Activated naive CD4-positive, alpha-beta T cell treated with anti-CD3 and anti-CD28 coated beads, Interleukin-2, amount 50 U/mL, for 24 hours (primary cell): ENCODE measurements at regions not wholly inside any gene's neighbourhood (a gene's known extent, or its start where the extent isn't known, plus 50 kb on each side); places are given as distances from the start of the nearest gene placed in this dataset.

ENCODE experiments used
- H3K27ac Mint-ChIP-seq: one replicate; pipeline ENCODE4 v1.8.0; 2021; ENCODE audit warnings: mild to moderate bottlenecking, mixed read lengths
- H3K27me3 Mint-ChIP-seq: one replicate; pipeline ENCODE4 v1.8.0; 2021; ENCODE audit warnings: mixed read lengths
- H3K36me3 Mint-ChIP-seq: one replicate; pipeline ENCODE4 v1.8.0; 2021; ENCODE audit warnings: mixed read lengths
- H3K4me1 Mint-ChIP-seq: one replicate; pipeline ENCODE4 v1.8.0; 2021; ENCODE audit warnings: mixed read lengths
- H3K4me3 Mint-ChIP-seq: one replicate; pipeline ENCODE4 v1.8.0; 2021; ENCODE audit warnings: mild to moderate bottlenecking, mixed read lengths
- H3K9me3 Mint-ChIP-seq: one replicate; pipeline ENCODE4 v1.8.0; 2021; ENCODE audit warnings: mixed read lengths

- H3K4me3 Mint-ChIP-seq: no peak overlapping the region
- H3K9me3 Mint-ChIP-seq: no peaks in the 10 kb centered on the region
- no peak overlapping the region for H3K27ac Mint-ChIP-seq
- no peaks in the 10 kb centered on the region for H3K36me3 Mint-ChIP-seq
- H3K4me1 Mint-ChIP-seq: peaks cover 14% of the 10 kb centered on the region
- no peaks in the 10 kb centered on the region for H3K27me3 Mint-ChIP-seq
Observed at GRCh38 chr10:6916601-6917000, 336.5 kb upstream of the PRKCQ start.

- Mint-ChIP-seq H3K27me3 (no peaks in the 10 kb centered on the region), H3K9me3 (no peaks in the 10 kb centered on the region), H3K4me1 (peaks cover 11% of the 10 kb centered on the region), H3K36me3 (no peaks in the 10 kb centered on the region), H3K27ac (no peak overlapping the region), H3K4me3 (no peak overlapping the region)
Observed at GRCh38 chr10:6915307-6915706, 335.2 kb upstream of the PRKCQ start.

GRCh38 chr10:6912929-6913328, 332.9 kb upstream of the PRKCQ start:
- H3K9me3 Mint-ChIP-seq: peaks cover 6% of the 10 kb centered on the region
- no peaks in the 10 kb centered on the region for H3K27me3 Mint-ChIP-seq
- H3K4me1 Mint-ChIP-seq: no peaks in the 10 kb centered on the region
- H3K4me3 Mint-ChIP-seq: no peak overlapping the region
- peaks cover under 1% of the 10 kb centered on the region for H3K36me3 Mint-ChIP-seq
- no peak overlapping the region for H3K27ac Mint-ChIP-seq

- no peaks in the 10 kb centered on the region for H3K27me3 Mint-ChIP-seq
- H3K27ac Mint-ChIP-seq: no peak overlapping the region
- H3K36me3 Mint-ChIP-seq: peaks cover 2% of the 10 kb centered on the region
- peaks cover 6% of the 10 kb centered on the region for H3K9me3 Mint-ChIP-seq
- no peaks in the 10 kb centered on the region for H3K4me1 Mint-ChIP-seq
- H3K4me3 Mint-ChIP-seq: no peak overlapping the region
Observed at GRCh38 chr10:6912424-6912823, 332.3 kb upstream of the PRKCQ start.

- no peaks in the 10 kb centered on the region for H3K27me3 Mint-ChIP-seq
Observed at GRCh38 chr10:6912021-6912420, 331.9 kb upstream of the PRKCQ start.

GRCh38 chr10:6909905-6910560, 330.0 kb upstream of the PRKCQ start:
- Mint-ChIP-seq H3K27ac (no peak overlapping the region), H3K27me3 (no peaks in the 10 kb centered on the region), H3K4me3 (no peak overlapping the region), H3K36me3 (peaks cover 2% of the 10 kb centered on the region), H3K4me1 (no peaks in the 10 kb centered on the region), H3K9me3 (peaks cover 6% of the 10 kb centered on the region)

More at GRCh38 chr10:6912021-6912420, 331.9 kb upstream of the PRKCQ start:
- Mint-ChIP-seq H3K27ac (no peak overlapping the region), H3K36me3 (peaks cover 2% of the 10 kb centered on the region), H3K9me3 (peaks cover 6% of the 10 kb centered on the region), H3K4me3 (no peak overlapping the region), H3K4me1 (no peaks in the 10 kb centered on the region)

GRCh38 chr10:6907877-6908530, 327.9 kb upstream of the PRKCQ start:
- Mint-ChIP-seq H3K27me3 (peaks cover 2% of the 10 kb centered on the region), H3K27ac (no peak overlapping the region), H3K4me1 (no peaks in the 10 kb centered on the region), H3K36me3 (peaks cover 2% of the 10 kb centered on the region), H3K9me3 (peaks cover 16% of the 10 kb centered on the region), H3K4me3 (no peak overlapping the region)

GRCh38 chr10:6894405-6894804, 314.3 kb upstream of the PRKCQ start:
- H3K27ac Mint-ChIP-seq: no peak overlapping the region
- H3K4me1 Mint-ChIP-seq: no peaks in the 10 kb centered on the region
- H3K4me3 Mint-ChIP-seq: no peak overlapping the region
- no peaks in the 10 kb centered on the region for H3K36me3 Mint-ChIP-seq
- no peaks in the 10 kb centered on the region for H3K27me3 Mint-ChIP-seq
- no peaks in the 10 kb centered on the region for H3K9me3 Mint-ChIP-seq

GRCh38 chr10:6892864-6893263, 312.8 kb upstream of the PRKCQ start:
- Mint-ChIP-seq H3K36me3 (no peaks in the 10 kb centered on the region), H3K27me3 (no peaks in the 10 kb centered on the region), H3K4me1 (no peaks in the 10 kb centered on the region), H3K9me3 (no peaks in the 10 kb centered on the region), H3K27ac (no peak overlapping the region), H3K4me3 (no peak overlapping the region)

- Mint-ChIP-seq H3K27me3 (no peaks in the 10 kb centered on the region), H3K27ac (no peak overlapping the region), H3K4me3 (no peak overlapping the region), H3K9me3 (no peaks in the 10 kb centered on the region), H3K4me1 (no peaks in the 10 kb centered on the region), H3K36me3 (no peaks in the 10 kb centered on the region)
Observed at GRCh38 chr10:6891924-6892323, 311.8 kb upstream of the PRKCQ start.

- no peaks in the 10 kb centered on the region for H3K36me3 Mint-ChIP-seq
- no peak overlapping the region for H3K4me3 Mint-ChIP-seq
- no peaks in the 10 kb centered on the region for H3K27me3 Mint-ChIP-seq
- H3K27ac Mint-ChIP-seq: no peak overlapping the region
- H3K4me1 Mint-ChIP-seq: peaks cover 6% of the 10 kb centered on the region
- H3K9me3 Mint-ChIP-seq: no peaks in the 10 kb centered on the region
Observed at GRCh38 chr10:6889718-6890117, 309.6 kb upstream of the PRKCQ start.

GRCh38 chr10:6888434-6888833, 308.4 kb upstream of the PRKCQ start:
- no peak overlapping the region for H3K4me3 Mint-ChIP-seq
- peaks cover 6% of the 10 kb centered on the region for H3K4me1 Mint-ChIP-seq

GRCh38 chr10:6885284-6885683, 305.2 kb upstream of the PRKCQ start:
- no peaks in the 10 kb centered on the region for H3K9me3 Mint-ChIP-seq
- no peak overlapping the region for H3K27ac Mint-ChIP-seq
- peaks cover 6% of the 10 kb centered on the region for H3K4me1 Mint-ChIP-seq
- no peaks in the 10 kb centered on the region for H3K36me3 Mint-ChIP-seq
- peaks cover 6% of the 10 kb centered on the region for H3K27me3 Mint-ChIP-seq
- no peak overlapping the region for H3K4me3 Mint-ChIP-seq

More at GRCh38 chr10:6888434-6888833, 308.4 kb upstream of the PRKCQ start:
- Mint-ChIP-seq H3K27ac (no peak overlapping the region), H3K27me3 (peaks cover 3% of the 10 kb centered on the region), H3K9me3 (no peaks in the 10 kb centered on the region), H3K36me3 (no peaks in the 10 kb centered on the region)

- Mint-ChIP-seq H3K4me1 (peaks cover 6% of the 10 kb centered on the region), H3K36me3 (no peaks in the 10 kb centered on the region), H3K27ac (no peak overlapping the region), H3K27me3 (peaks cover 10% of the 10 kb centered on the region), H3K4me3 (no peak overlapping the region), H3K9me3 (no peaks in the 10 kb centered on the region)
Observed at GRCh38 chr10:6881987-6882386, 301.9 kb upstream of the PRKCQ start.

GRCh38 chr10:6877722-6878392, 297.8 kb upstream of the PRKCQ start:
- Mint-ChIP-seq H3K27ac (no peak overlapping the region), H3K27me3 (peaks cover 10% of the 10 kb centered on the region), H3K4me3 (no peak overlapping the region), H3K4me1 (no peaks in the 10 kb centered on the region), H3K36me3 (no peaks in the 10 kb centered on the region), H3K9me3 (no peaks in the 10 kb centered on the region)

- peaks cover 9% of the 10 kb centered on the region for H3K27me3 Mint-ChIP-seq
- H3K4me3 Mint-ChIP-seq: no peak overlapping the region
- H3K27ac Mint-ChIP-seq: no peak overlapping the region
- H3K4me1 Mint-ChIP-seq: no peaks in the 10 kb centered on the region
- no peaks in the 10 kb centered on the region for H3K9me3 Mint-ChIP-seq
- no peaks in the 10 kb centered on the region for H3K36me3 Mint-ChIP-seq
Observed at GRCh38 chr10:6877336-6877721, 297.3 kb upstream of the PRKCQ start.
